ENCODE measurements at regions not wholly inside any gene's neighbourhood (a gene's known extent, or its start where the extent isn't known, plus 50 kb on each side); places are given as distances from the start of the nearest gene placed in this dataset.

DNA sequence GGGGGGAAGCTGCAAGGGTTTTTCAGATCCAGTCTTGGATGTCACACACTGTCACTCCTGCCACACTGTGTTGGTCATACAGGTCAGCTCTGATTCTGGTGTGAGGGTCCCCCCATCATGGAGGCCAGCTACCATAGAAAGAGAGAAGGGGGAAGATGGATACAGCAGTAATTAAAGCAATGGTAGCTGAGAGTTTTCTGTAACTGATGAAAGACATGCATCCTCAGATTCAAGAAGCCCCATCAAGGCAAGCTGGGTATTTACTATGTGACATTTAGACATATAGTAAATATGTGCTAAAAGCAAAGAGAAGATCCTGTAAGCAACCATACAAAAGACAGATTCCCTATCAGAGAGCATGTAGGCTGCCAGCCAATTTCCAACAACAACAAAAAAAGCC, 110.9 kb upstream of the COL5A1 start:
- Histone ChIP-seq H4K20me1 (replicated peaks in 1 of 2; ENCODE audit: control insufficient read depth in 1 of 2, insufficient read depth in 2 of 2, low read length in 2 of 2) (no peaks in the 10 kb centered on the region), H3K9ac (replicated peaks in 1 of 4; ENCODE audit: extremely low read depth in 1 of 4, low read depth in 3 of 4, low read length in 3 of 4) (no peak overlapping the region), H2BK12ac (ENCODE audit: low read depth, low read length) (no peak overlapping the region), H3K27ac (ENCODE audit: low read depth, low read length) (no peak overlapping the region), H2BK20ac (ENCODE audit: low read length) (no peak overlapping the region), H2AK5ac (ENCODE audit: low read depth, low read length) (no peak overlapping the region), H4K8ac (ENCODE audit: extremely low read depth, insufficient read depth, low read length) (no peak overlapping the region), H3K14ac (ENCODE audit: insufficient read length) (no peak overlapping the region), H3K23ac (ENCODE audit: insufficient read length) (no peak overlapping the region), H3K27me3 (replicated peaks in 1 of 4; ENCODE audit: control insufficient read depth in 3 of 4, extremely low read depth in 1 of 4, insufficient read depth in 3 of 4, low read length in 3 of 4) (peaks cover 0 to 2% (median 0%) of the 10 kb centered on the region in 4 experiments; a peak in 1 of 7 replicates), H3K36me3 (ENCODE audit: control insufficient read depth in 2 of 4, insufficient read depth in 4 of 4, low read length in 3 of 4) (no peaks in the 10 kb centered on the region), H2BK15ac (ENCODE audit: low read length) (no peak overlapping the region), H4K91ac (replicated peaks; ENCODE audit: insufficient read length, low read length) (no peak overlapping the region), H2AFZ (ENCODE audit: low read length) (no peak overlapping the region), H3K18ac (ENCODE audit: extremely low read depth, low read length) (no peak overlapping the region), H3K56ac (replicated peaks; ENCODE audit: insufficient read length, low read depth, low read length) (no peak overlapping the region), H3K4ac (replicated peaks; ENCODE audit: insufficient read length, low read depth, low read length) (no peak overlapping the region), H3K23me2 (ENCODE audit: low read depth, low read length) (no peaks in the 10 kb centered on the region), H4K5ac (ENCODE audit: insufficient read length, low read depth, low read length) (no peak overlapping the region), H3K9me3 (ENCODE audit: insufficient read depth in 2 of 2, low read depth in 1 of 2, low read length in 1 of 2) (peaks cover 4 to 9% of the 10 kb centered on the region in 2 experiments; a peak in 3 of 4 replicates), H3K4me1 (replicated peaks in 1 of 4; ENCODE audit: control insufficient read depth in 3 of 4, insufficient read depth in 4 of 4, low read length in 3 of 4) (no peaks in the 10 kb centered on the region; a peak in 1 of 7 replicates), H3K79me2 (ENCODE audit: control insufficient read depth in 1 of 2, insufficient read depth in 2 of 2, low read length in 2 of 2) (no peaks in the 10 kb centered on the region), H2BK120ac (replicated peaks; ENCODE audit: low read depth, low read length) (no peak overlapping the region), H3K4me2 (ENCODE audit: insufficient read depth in 1 of 2, low read depth in 2 of 2, low read length in 2 of 2) (no peak overlapping the region), H3K4me3 (ENCODE audit: extremely low read depth in 1 of 4, insufficient read depth in 2 of 4, low read depth in 3 of 4, low read length in 4 of 4) (no peak overlapping the region), H2BK5ac (ENCODE audit: low read depth, low read length) (no peak overlapping the region), H3K79me1 (ENCODE audit: low read depth, low read length) (no peaks in the 10 kb centered on the region)
- FAIRE-seq (no peak), DNase-seq (ENCODE audit: low read depth in 1 of 2, low spot score in 2 of 2) (no peak)
- POLR2A ChIA-PET (ENCODE audit: partially characterized antibody), result no interaction called here
- CTCF ChIA-PET (ENCODE audit: partially characterized antibody), result no interaction called here
- TF ChIP-seq ASH2L (IDR thresholded peaks at IDR 0.05; ENCODE audit: low read length) (no peak), EGR1 (IDR thresholded peaks at IDR 0.05; ENCODE audit: borderline replicate concordance, low read depth, low read length) (no peak), NANOG (IDR thresholded peaks at IDR 0.05; ENCODE audit: insufficient read depth, low read depth, low read length, poor library complexity, severe bottlenecking) (no peak), HDAC6 (IDR thresholded peaks at IDR 0.05; ENCODE audit: low read depth, low read length) (no peak), CBX5 (IDR thresholded peaks at IDR 0.05; ENCODE audit: low read depth, low read length) (no peak), HDAC2 (IDR thresholded peaks at IDR 0.05; ENCODE audit: borderline replicate concordance in 1 of 2, low read depth in 2 of 2, low read length in 2 of 2) (no peak), SP2 (IDR thresholded peaks at IDR 0.05; ENCODE audit: low read length) (no peak), GABPA (IDR thresholded peaks at IDR 0.05; ENCODE audit: borderline replicate concordance, insufficient read depth, low read length) (no peak), SIN3A (conservative IDR thresholded peaks at IDR 0.05 in 1 of 2, IDR thresholded peaks at IDR 0.05 in 1 of 2; ENCODE audit: low read depth in 1 of 2, low read length in 2 of 2) (no peak), RFX5 (IDR thresholded peaks at IDR 0.05; ENCODE audit: borderline replicate concordance, low read depth, low read length) (no peak), TCF12 (IDR thresholded peaks at IDR 0.05; ENCODE audit: low read depth, low read length) (no peak)
- TF ChIP-seq, protein P1, sequence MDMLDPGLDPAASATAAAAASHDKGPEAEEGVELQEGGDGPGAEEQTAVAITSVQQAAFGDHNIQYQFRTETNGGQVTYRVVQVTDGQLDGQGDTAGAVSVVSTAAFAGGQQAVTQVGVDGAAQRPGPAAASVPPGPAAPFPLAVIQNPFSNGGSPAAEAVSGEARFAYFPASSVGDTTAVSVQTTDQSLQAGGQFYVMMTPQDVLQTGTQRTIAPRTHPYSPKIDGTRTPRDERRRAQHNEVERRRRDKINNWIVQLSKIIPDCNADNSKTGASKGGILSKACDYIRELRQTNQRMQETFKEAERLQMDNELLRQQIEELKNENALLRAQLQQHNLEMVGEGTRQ (IDR thresholded peaks at IDR 0.05; ENCODE audit: low read length), result no peak
- TF ChIP-seq, protein P2, sequence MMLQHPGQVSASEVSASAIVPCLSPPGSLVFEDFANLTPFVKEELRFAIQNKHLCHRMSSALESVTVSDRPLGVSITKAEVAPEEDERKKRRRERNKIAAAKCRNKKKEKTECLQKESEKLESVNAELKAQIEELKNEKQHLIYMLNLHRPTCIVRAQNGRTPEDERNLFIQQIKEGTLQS (IDR thresholded peaks at IDR 0.05; ENCODE audit: insufficient read depth, low read depth, low read length), result no peak
- TF ChIP-seq, protein P3, sequence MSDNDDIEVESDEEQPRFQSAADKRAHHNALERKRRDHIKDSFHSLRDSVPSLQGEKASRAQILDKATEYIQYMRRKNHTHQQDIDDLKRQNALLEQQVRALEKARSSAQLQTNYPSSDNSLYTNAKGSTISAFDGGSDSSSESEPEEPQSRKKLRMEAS (IDR thresholded peaks at IDR 0.05), result no peak
